ENCODE measurements at regions not wholly inside any gene's neighbourhood (a gene's known extent, or its start where the extent isn't known, plus 50 kb on each side); places are given as distances from the start of the nearest gene placed in this dataset.

DNA sequence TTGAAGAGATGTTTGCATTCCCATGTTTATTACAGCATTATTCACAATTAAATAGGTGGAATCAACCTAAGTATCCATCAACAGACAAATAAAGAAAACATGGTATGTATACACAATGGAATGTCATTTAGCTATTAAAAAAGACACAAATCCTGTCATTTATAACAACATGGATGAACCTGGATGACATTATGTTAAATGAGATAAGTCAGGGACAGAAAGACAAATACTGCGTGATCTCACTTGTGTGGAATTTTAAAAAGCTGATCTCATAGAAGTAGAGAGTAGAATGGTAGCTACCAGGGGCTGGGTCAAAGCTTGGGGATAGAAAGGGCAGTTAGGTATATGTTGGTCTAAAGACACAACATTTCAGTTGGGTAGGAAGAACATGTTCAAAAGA, 376.3 kb downstream of the EPHA4 start:
- TF ChIP-seq ZNF317 (CRISPR knock-in tag; IDR thresholded peaks at IDR 0.05; ENCODE audit: borderline replicate concordance, low read depth): no peak
- no peak for TF ChIP-seq ATF3 (CRISPR knock-in tag; conservative IDR thresholded peaks at IDR 0.05)
- TF ChIP-seq, protein P1, sequence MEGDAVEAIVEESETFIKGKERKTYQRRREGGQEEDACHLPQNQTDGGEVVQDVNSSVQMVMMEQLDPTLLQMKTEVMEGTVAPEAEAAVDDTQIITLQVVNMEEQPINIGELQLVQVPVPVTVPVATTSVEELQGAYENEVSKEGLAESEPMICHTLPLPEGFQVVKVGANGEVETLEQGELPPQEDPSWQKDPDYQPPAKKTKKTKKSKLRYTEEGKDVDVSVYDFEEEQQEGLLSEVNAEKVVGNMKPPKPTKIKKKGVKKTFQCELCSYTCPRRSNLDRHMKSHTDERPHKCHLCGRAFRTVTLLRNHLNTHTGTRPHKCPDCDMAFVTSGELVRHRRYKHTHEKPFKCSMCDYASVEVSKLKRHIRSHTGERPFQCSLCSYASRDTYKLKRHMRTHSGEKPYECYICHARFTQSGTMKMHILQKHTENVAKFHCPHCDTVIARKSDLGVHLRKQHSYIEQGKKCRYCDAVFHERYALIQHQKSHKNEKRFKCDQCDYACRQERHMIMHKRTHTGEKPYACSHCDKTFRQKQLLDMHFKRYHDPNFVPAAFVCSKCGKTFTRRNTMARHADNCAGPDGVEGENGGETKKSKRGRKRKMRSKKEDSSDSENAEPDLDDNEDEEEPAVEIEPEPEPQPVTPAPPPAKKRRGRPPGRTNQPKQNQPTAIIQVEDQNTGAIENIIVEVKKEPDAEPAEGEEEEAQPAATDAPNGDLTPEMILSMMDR (IDR thresholded peaks at IDR 0.05): no peak

Measured in WTC11 (cell line).